H1 (cell line): ENCODE measurements at regions not wholly inside any gene's neighbourhood (a gene's known extent, or its start where the extent isn't known, plus 50 kb on each side); places are given as distances from the start of the nearest gene placed in this dataset.

Experiments
- CTCF ChIA-PET: fragments of 300-600 bp; sonication (Branson Sonifier 250); formaldehyde crosslinking; loops from one replicate; lab custom pipeline; 2021; ENCODE audit not compliant: partially characterized antibody; lab: Charles Lee
- POLR2A ChIA-PET: fragments of 300-600 bp; sonication (Branson Sonifier 250); formaldehyde crosslinking; loops from one replicate; lab custom pipeline; 2021; ENCODE audit warnings: inconsistent platforms; ENCODE audit not compliant: partially characterized antibody; lab: Charles Lee
- DNase-seq, 2 experiments: peaks; one replicate each; pipeline versions ENCODE4 v3.0.0 to v3.0.0-alpha.2; 2010 to 2022; ENCODE audit warnings: low spot score in 2 of 2, low read depth in 1 of 2, mixed read lengths in 1 of 2
- FAIRE-seq: peaks from 2 replicates; lab custom pipeline; 2011; peaks lifted over from hg19 to GRCh38; lab: Jason Lieb, UNC
- H2AFZ ChIP-seq: 2 replicates; pipeline ENCODE4 v1.8.1; 2012; ENCODE audit warnings: low read length, inconsistent platforms
- H2AK5ac ChIP-seq: 2 replicates; pipeline ENCODE4 v1.6.1; 2013; ENCODE audit warnings: low read depth, low read length
- H2BK120ac ChIP-seq: replicated peaks from 2 replicates; pipeline ENCODE3; 2013; ENCODE audit warnings: low read depth, low read length, inconsistent platforms
- H2BK12ac ChIP-seq: 2 replicates; pipeline ENCODE4 v1.6.1; 2013; ENCODE audit warnings: low read depth, low read length
- H2BK15ac ChIP-seq: 2 replicates; pipeline ENCODE4 v1.6.1; 2013; ENCODE audit warnings: low read length
- H2BK20ac ChIP-seq: 2 replicates; pipeline ENCODE4 v1.6.1; 2013; ENCODE audit warnings: low read length
- H2BK5ac ChIP-seq: 2 replicates; pipeline ENCODE4 v1.6.1; 2013; ENCODE audit warnings: low read depth, low read length
- H3K14ac ChIP-seq: 2 replicates; pipeline ENCODE4 v1.6.1; 2013; ENCODE audit warnings: inconsistent platforms; ENCODE audit not compliant: insufficient read length
- H3K18ac ChIP-seq: 2 replicates; pipeline ENCODE4 v1.6.1; 2013; ENCODE audit warnings: low read length; ENCODE audit errors: extremely low read depth
- H3K23ac ChIP-seq: 2 replicates; pipeline ENCODE4 v1.6.1; 2013; ENCODE audit warnings: inconsistent platforms; ENCODE audit not compliant: insufficient read length
- H3K23me2 ChIP-seq: 2 replicates; pipeline ENCODE4 v1.6.1; 2013; ENCODE audit warnings: low read depth, low read length
- H3K27ac ChIP-seq: 2 replicates; pipeline ENCODE4 v1.6.1; 2011; ENCODE audit warnings: low read depth, low read length, inconsistent platforms
- H3K27me3 ChIP-seq, 4 experiments: replicated peaks in 1 of 4; 1 replicate in 1 of 4; 2 replicates in 3 of 4; pipeline versions ENCODE4 v1.6.1 to v1.8.1; 2011 to 2013; ENCODE audit warnings: low read length in 3 of 4, mild to moderate bottlenecking in 3 of 4, inconsistent platforms in 2 of 4, mixed read lengths in 2 of 4, moderate library complexity in 1 of 4; ENCODE audit not compliant: control insufficient read depth in 3 of 4, insufficient read depth in 3 of 4; ENCODE audit errors: extremely low read depth in 1 of 4
- H3K36me3 ChIP-seq, 4 experiments: 2 replicates each; pipeline versions ENCODE4 v1.6.1 to v1.8.1; 2011 to 2013; ENCODE audit warnings: mild to moderate bottlenecking in 4 of 4, low read length in 3 of 4, moderate library complexity in 2 of 4, control low read depth in 1 of 4, inconsistent platforms in 1 of 4; ENCODE audit not compliant: insufficient read depth in 4 of 4, control insufficient read depth in 2 of 4
- H3K4ac ChIP-seq: replicated peaks from 2 replicates; pipeline ENCODE3; 2013; ENCODE audit warnings: low read length, low read depth, mixed read lengths, inconsistent platforms; ENCODE audit not compliant: insufficient read length
- H3K4me1 ChIP-seq, 4 experiments: replicated peaks in 1 of 4; 1 replicate in 1 of 4; 2 replicates in 3 of 4; pipeline versions ENCODE4 v1.6.1 to v1.8.1; 2011 to 2013; ENCODE audit warnings: low read length in 3 of 4, inconsistent platforms in 2 of 4, mixed read lengths in 1 of 4; ENCODE audit not compliant: insufficient read depth in 4 of 4, control insufficient read depth in 3 of 4
- H3K4me2 ChIP-seq, 2 experiments: 2 replicates each; pipeline versions ENCODE4 v1.6.1 to v1.8.1; 2011 to 2013; ENCODE audit warnings: low read depth in 2 of 2, low read length in 2 of 2, control low read depth in 1 of 2, inconsistent platforms in 1 of 2, mild to moderate bottlenecking in 1 of 2; ENCODE audit not compliant: insufficient read depth in 1 of 2
- H3K4me3 ChIP-seq, 4 experiments: fragments of 200-600, 300-600 bp in 1 of 4; sonication (generic), shearing (Covaris generic), sonication (Bioruptor Twin) in 1 of 4; 2 replicates each; pipeline versions ENCODE4 v1.5.1 to v1.8.1; 2011 to 2016; ENCODE audit warnings: low read length in 4 of 4, low read depth in 3 of 4, control low read depth in 2 of 4, inconsistent platforms in 2 of 4, mild to moderate bottlenecking in 2 of 4, mixed read lengths in 1 of 4, moderate library complexity in 1 of 4; ENCODE audit not compliant: insufficient read depth in 2 of 4; ENCODE audit errors: extremely low read depth in 1 of 4
- H3K56ac ChIP-seq: replicated peaks from 2 replicates; pipeline ENCODE3; 2013; ENCODE audit warnings: low read depth, mild to moderate bottlenecking, mixed read lengths, low read length, inconsistent platforms; ENCODE audit not compliant: insufficient read length
- H3K79me1 ChIP-seq: 2 replicates; pipeline ENCODE4 v1.6.1; 2013; ENCODE audit warnings: low read depth, low read length, control low read depth
- H3K79me2 ChIP-seq, 2 experiments: 2 replicates each; pipeline versions ENCODE4 v1.6.1 to v1.8.1; 2012 to 2013; ENCODE audit warnings: low read length in 2 of 2, mild to moderate bottlenecking in 2 of 2, inconsistent platforms in 1 of 2; ENCODE audit not compliant: insufficient read depth in 2 of 2, control insufficient read depth in 1 of 2
- H3K9ac ChIP-seq, 4 experiments: replicated peaks in 1 of 4; 1 replicate in 1 of 4; 2 replicates in 3 of 4; pipeline versions ENCODE4 v1.6.1 to v1.8.1; 2011 to 2013; ENCODE audit warnings: low read depth in 3 of 4, low read length in 3 of 4, control low read depth in 2 of 4, mild to moderate bottlenecking in 2 of 4, moderate library complexity in 2 of 4, inconsistent platforms in 1 of 4; ENCODE audit errors: extremely low read depth in 1 of 4
- H3K9me3 ChIP-seq, 2 experiments: 2 replicates each; pipeline versions ENCODE4 v1.6.1 to v1.8.1; 2012 to 2013; ENCODE audit warnings: mild to moderate bottlenecking in 2 of 2, moderate library complexity in 2 of 2, control low read depth in 1 of 2, inconsistent platforms in 1 of 2, low read depth in 1 of 2, low read length in 1 of 2, mixed read lengths in 1 of 2; ENCODE audit not compliant: insufficient read depth in 2 of 2
- H4K20me1 ChIP-seq, 2 experiments: replicated peaks in 1 of 2; 2 replicates each; pipeline versions ENCODE3 to v1.8.1; 2011 to 2013; ENCODE audit warnings: inconsistent platforms in 2 of 2, low read length in 2 of 2, mild to moderate bottlenecking in 1 of 2; ENCODE audit not compliant: insufficient read depth in 2 of 2, control insufficient read depth in 1 of 2
- H4K5ac ChIP-seq: 2 replicates; pipeline ENCODE4 v1.6.1; 2013; ENCODE audit warnings: low read length, low read depth, mixed read lengths, inconsistent platforms; ENCODE audit not compliant: insufficient read length
- H4K8ac ChIP-seq: 2 replicates; pipeline ENCODE4 v1.8.0; 2013; ENCODE audit warnings: mild to moderate bottlenecking, moderate library complexity, low read length, inconsistent platforms; ENCODE audit not compliant: insufficient read depth; ENCODE audit errors: extremely low read depth
- H4K91ac ChIP-seq: replicated peaks from 2 replicates; pipeline ENCODE3; 2013; ENCODE audit warnings: low read length, mixed read lengths, inconsistent platforms; ENCODE audit not compliant: insufficient read length
- CTCF ChIP-seq, 3 experiments: IDR thresholded peaks; 1 replicate in 2 of 3; 2 replicates in 1 of 3; pipeline versions ENCODE4 v1.5.1 to v1.6.1; 2011; ENCODE audit warnings: low read length in 3 of 3, mild to moderate bottlenecking in 3 of 3, inconsistent platforms in 2 of 3, low read depth in 1 of 3, moderate library complexity in 1 of 3; ENCODE audit not compliant: insufficient read depth in 1 of 3; ENCODE audit errors: control extremely low read depth in 1 of 3
- GABPA ChIP-seq: IDR thresholded peaks from 2 replicates; pipeline ENCODE4 v1.6.1; 2011; ENCODE audit warnings: mild to moderate bottlenecking, low read length, moderate library complexity, borderline replicate concordance; ENCODE audit not compliant: insufficient read depth
- HDAC6 ChIP-seq: IDR thresholded peaks from one replicate; pipeline ENCODE4 v1.7.1; 2012; ENCODE audit warnings: low read depth, mild to moderate bottlenecking, inconsistent platforms, low read length, moderate library complexity
- KDM1A ChIP-seq: fragments of 200-600, 300-600 bp; sonication (generic); IDR thresholded peaks from 2 replicates; pipeline ENCODE4 v1.7.1; 2016; ENCODE audit warnings: mild to moderate bottlenecking, low read length, borderline replicate concordance
- POLR2A ChIP-seq, 2 experiments: IDR thresholded peaks; 1 replicate in 1 of 2; 2 replicates in 1 of 2; pipeline ENCODE4 v1.6.1; 2011; ENCODE audit warnings: low read depth in 2 of 2, low read length in 2 of 2, mild to moderate bottlenecking in 2 of 2; ENCODE audit errors: control extremely low read depth in 1 of 2
- RNF2 ChIP-seq: fragments of 200-900, 300-1000 bp; sonication (generic); IDR thresholded peaks from 2 replicates; pipeline ENCODE4 v1.7.1; 2016; ENCODE audit warnings: borderline replicate concordance, low read depth, mild to moderate bottlenecking, antibody characterized with exemption, low read length; ENCODE audit not compliant: poor library complexity, severe bottlenecking; ENCODE audit errors: missing control alignments
- SAP30 ChIP-seq: fragments of 300-600 bp; sonication (generic); IDR thresholded peaks from 2 replicates; pipeline ENCODE4 v1.7.1; 2012; ENCODE audit warnings: low read length, moderate library complexity, mild to moderate bottlenecking, inconsistent platforms; ENCODE audit not compliant: insufficient read depth, insufficient replicate concordance
- SIN3A ChIP-seq, 2 experiments: IDR thresholded peaks in 1 of 2; conservative IDR thresholded peaks in 1 of 2; 2 replicates each; pipeline ENCODE4 v1.6.1; 2011 to 2012; ENCODE audit warnings: low read length in 2 of 2, improper control_type of control experiment in 1 of 2, low read depth in 1 of 2, mild to moderate bottlenecking in 1 of 2
- SP4 ChIP-seq: IDR thresholded peaks from 2 replicates; pipeline ENCODE4 v1.6.1; 2012; ENCODE audit warnings: low read length, inconsistent platforms
- SUZ12 ChIP-seq: fragments of 200-600 bp; sonication (generic); IDR thresholded peaks from 2 replicates; pipeline ENCODE4 v1.6.1; 2012; ENCODE audit warnings: mild to moderate bottlenecking, inconsistent platforms, low read length, moderate library complexity, mixed read lengths
- TCF12 ChIP-seq: IDR thresholded peaks from 2 replicates; pipeline ENCODE4 v1.6.1; 2011; ENCODE audit warnings: low read depth, mild to moderate bottlenecking, low read length
- TEAD4 ChIP-seq: IDR thresholded peaks from 2 replicates; pipeline ENCODE4 v1.6.1; 2012; ENCODE audit warnings: low read depth, low read length, inconsistent platforms, mixed read lengths
- WGBS, 2 experiments: shearing (Covaris generic) in 1 of 2; methylation state at CpG; one replicate each; pipeline versions ENCODE4 v1.1.6 to v1.1.7; 2013 to 2015; ENCODE audit warnings: low lambda C conversion rate in 2 of 2, mixed read lengths in 2 of 2, inconsistent platforms in 1 of 2, low coverage in 1 of 2, missing lambda C conversion rate in 1 of 2; ENCODE audit not compliant: insufficient replicate concordance in 2 of 2, insufficient coverage in 1 of 2, insufficient read length in 1 of 2; ENCODE audit errors: extremely low coverage in 1 of 2, missing lambda C conversion rate in 1 of 2; 5-methylcytosine and 5-hydroxymethylcytosine counted together

DNA sequence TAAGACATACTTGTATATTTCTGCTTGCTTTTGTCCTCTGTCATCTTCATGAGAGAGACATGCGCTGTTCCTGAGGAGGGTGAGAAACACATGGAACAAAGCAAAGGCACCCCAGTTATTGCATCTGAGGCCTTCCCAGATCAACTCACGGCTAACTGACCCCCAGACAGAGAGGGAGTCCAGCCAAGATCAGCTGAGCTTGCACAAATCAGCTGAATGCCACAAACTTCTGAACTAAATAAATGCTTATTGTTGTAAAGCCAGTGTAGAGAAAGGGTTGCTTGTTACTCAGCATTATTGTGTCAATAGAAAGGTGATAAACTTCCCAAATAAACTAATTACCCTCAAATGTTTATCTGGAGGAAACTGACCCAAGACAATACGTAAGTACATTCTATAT is 163.8 kb downstream of the BTC start:
- POLR2A ChIA-PET: no interaction called here
- Histone ChIP-seq H4K20me1 (no peaks in the 10 kb centered on the region), H2BK12ac (no peak overlapping the region), H3K79me1 (no peaks in the 10 kb centered on the region), H3K4ac (no peak overlapping the region), H3K36me3 (no peaks in the 10 kb centered on the region), H3K18ac (no peak overlapping the region), H3K4me2 (no peak overlapping the region), H4K8ac (no peak overlapping the region), H2AK5ac (no peak overlapping the region), H3K14ac (no peak overlapping the region), H2BK20ac (no peak overlapping the region), H3K27ac (no peak overlapping the region), H3K23ac (no peak overlapping the region), H2BK15ac (no peak overlapping the region), H3K4me1 (no peaks in the 10 kb centered on the region), H3K56ac (no peak overlapping the region), H2AFZ (no peak overlapping the region), H4K91ac (no peak overlapping the region), H3K9me3 (no peaks in the 10 kb centered on the region), H3K27me3 (no peaks in the 10 kb centered on the region), H3K23me2 (no peaks in the 10 kb centered on the region), H3K4me3 (no peak overlapping the region), H2BK120ac (no peak overlapping the region), H3K79me2 (no peaks in the 10 kb centered on the region), H2BK5ac (no peak overlapping the region), H3K9ac (no peak overlapping the region), H4K5ac (no peak overlapping the region)
- CTCF ChIA-PET: interaction anchor here (0.6 to 2.9 kb wide), 2 partner anchors 13 to 402 kb away, joined by 3 to 9 read pairs; no protein-coding TSS in a partner anchor
- 98% methylated on average over 3 of the region's 3 CpGs; no CpG with 5 or more reads in 1 of the 2 experiments for WGBS, 2 experiments
- DNase-seq (no peak), FAIRE-seq (no peak)
- TF ChIP-seq CTCF (IDR thresholded peaks at IDR 0.05; ENCODE audit: control extremely low read depth in 1 of 3, insufficient read depth in 1 of 3, low read depth in 1 of 3, low read length in 3 of 3) (no peak), SUZ12 (no peak), SP4 (no peak), SAP30 (no peak), SIN3A (conservative IDR thresholded peaks at IDR 0.05 in 1 of 2, IDR thresholded peaks at IDR 0.05 in 1 of 2; ENCODE audit: low read depth in 1 of 2, low read length in 2 of 2) (no peak), RNF2 (no peak), GABPA (no peak), TEAD4 (no peak), KDM1A (no peak), HDAC6 (no peak), POLR2A (IDR thresholded peaks at IDR 0.05; ENCODE audit: control extremely low read depth in 1 of 2, low read depth in 2 of 2, low read length in 2 of 2) (no peak), TCF12 (no peak)
